ENCODE measurements at regions not wholly inside any gene's neighbourhood (a gene's known extent, or its start where the extent isn't known, plus 50 kb on each side); places are given as distances from the start of the nearest gene placed in this dataset.

DNA sequence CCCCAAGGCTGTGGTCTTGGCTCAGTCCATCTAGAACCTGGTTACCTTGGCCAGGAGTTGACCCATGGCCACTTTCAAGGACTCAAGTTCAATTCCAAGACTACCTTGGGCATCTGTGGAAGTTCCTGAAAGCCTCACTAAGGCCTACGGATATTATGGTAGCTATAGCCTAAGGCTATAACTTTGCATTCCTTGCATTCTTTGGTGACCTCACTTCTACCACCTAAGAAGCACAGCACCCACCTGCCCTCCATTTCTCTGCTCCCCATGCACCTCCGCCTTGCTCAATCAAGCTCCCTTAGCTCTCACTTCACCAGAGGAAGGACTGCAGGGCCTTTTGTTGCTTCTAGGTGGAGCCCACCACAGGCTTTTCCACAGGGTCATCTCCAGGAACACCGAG lies 50.3 kb upstream of the GALNT18 start (continued):
- TF ChIP-seq, protein P1, sequence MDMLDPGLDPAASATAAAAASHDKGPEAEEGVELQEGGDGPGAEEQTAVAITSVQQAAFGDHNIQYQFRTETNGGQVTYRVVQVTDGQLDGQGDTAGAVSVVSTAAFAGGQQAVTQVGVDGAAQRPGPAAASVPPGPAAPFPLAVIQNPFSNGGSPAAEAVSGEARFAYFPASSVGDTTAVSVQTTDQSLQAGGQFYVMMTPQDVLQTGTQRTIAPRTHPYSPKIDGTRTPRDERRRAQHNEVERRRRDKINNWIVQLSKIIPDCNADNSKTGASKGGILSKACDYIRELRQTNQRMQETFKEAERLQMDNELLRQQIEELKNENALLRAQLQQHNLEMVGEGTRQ (IDR thresholded peaks at IDR 0.05; ENCODE audit: low read depth, low read length), result no peak
- TF ChIP-seq, protein P1 (CRISPR knock-in tag; IDR thresholded peaks at IDR 0.05; ENCODE audit: borderline replicate concordance), result no peak
- TF ChIP-seq MEF2D (CRISPR knock-in tag; IDR thresholded peaks at IDR 0.05), result no peak
- TF ChIP-seq HNF4A (CRISPR knock-in tag; IDR thresholded peaks at IDR 0.05), result no peak
- TF ChIP-seq, protein P2, sequence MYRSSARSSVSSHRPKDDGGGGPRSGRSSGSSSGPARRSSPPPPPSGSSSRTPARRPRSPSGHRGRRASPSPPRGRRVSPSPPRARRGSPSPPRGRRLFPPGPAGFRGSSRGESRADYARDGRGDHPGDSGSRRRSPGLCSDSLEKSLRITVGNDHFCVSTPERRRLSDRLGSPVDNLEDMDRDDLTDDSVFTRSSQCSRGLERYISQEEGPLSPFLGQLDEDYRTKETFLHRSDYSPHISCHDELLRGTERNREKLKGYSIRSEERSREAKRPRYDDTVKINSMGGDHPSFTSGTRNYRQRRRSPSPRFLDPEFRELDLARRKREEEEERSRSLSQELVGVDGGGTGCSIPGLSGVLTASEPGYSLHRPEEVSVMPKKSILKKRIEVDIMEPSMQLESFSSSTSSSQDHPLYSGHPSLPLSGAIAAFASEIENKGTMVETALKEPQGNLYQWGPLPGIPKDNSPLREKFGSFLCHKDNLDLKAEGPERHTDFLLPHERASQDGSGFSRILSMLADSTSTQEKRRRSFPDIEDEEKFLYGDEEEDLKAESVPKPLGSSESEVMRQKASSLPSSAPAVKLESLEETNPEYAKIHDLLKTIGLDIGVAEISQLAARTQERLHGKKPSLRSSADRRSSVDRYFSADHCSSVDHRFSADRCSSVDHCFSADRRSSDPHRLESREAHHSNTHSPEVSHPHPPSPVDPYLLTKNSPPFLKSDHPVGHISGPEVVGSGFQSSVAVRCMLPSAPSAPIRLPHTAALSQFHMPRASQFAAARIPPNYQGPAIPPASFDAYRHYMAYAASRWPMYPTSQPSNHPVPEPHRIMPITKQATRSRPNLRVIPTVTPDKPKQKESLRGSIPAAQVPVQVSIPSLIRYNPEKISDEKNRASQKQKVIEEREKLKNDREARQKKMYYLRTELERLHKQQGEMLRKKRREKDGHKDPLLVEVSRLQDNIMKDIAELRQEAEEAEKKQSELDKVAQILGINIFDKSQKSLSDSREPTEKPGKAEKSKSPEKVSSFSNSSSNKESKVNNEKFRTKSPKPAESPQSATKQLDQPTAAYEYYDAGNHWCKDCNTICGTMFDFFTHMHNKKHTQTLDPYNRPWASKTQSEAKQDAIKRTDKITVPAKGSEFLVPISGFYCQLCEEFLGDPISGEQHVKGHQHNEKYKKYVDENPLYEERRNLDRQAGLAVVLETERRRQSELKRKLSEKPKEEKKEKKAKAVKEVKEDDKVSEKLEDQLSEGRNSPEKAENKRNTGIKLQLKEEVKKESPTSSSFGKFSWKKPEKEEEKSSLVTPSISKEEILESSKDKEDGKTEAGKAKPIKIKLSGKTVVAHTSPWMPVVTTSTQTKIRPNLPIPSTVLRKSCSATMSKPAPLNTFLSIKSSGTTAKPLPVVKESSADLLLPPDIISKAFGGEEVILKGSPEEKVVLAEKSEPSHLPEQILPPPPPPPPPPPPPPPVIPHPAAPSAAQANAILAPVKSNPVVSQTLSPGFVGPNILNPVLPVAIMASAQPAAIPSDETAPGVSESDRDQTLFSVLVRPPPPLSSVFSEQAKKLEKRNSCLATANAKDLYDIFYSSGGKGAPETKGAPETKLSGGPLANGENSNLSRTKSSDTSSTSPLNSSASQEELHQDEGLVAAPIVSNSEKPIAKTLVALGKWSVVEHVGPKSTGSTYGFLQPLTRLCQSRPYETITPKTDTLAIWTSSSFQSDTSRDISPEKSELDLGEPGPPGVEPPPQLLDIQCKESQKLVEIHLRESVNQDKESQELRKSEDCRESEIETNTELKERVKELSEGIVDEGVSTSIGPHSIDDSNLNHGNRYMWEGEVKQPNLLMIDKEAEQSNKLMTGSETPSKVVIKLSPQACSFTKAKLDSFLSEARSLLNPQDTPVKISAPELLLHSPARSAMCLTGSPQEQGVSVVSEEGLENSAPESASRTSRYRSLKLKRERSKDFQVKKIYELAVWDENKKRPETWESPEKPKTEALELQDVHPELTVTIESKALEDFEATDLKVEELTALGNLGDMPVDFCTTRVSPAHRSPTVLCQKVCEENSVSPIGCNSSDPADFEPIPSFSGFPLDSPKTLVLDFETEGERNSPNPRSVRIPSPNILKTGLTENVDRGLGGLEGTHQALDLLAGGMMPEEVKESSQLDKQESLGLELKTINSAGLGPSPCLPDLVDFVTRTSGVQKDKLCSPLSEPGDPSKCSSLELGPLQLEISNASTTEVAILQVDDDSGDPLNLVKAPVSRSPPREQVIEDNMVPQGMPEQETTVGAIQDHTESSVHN (CRISPR knock-in tag; IDR thresholded peaks at IDR 0.05), result no peak
- TF ChIP-seq GTF2F1 (IDR thresholded peaks at IDR 0.05; ENCODE audit: low read length), result no peak
- TF ChIP-seq, protein P3, sequence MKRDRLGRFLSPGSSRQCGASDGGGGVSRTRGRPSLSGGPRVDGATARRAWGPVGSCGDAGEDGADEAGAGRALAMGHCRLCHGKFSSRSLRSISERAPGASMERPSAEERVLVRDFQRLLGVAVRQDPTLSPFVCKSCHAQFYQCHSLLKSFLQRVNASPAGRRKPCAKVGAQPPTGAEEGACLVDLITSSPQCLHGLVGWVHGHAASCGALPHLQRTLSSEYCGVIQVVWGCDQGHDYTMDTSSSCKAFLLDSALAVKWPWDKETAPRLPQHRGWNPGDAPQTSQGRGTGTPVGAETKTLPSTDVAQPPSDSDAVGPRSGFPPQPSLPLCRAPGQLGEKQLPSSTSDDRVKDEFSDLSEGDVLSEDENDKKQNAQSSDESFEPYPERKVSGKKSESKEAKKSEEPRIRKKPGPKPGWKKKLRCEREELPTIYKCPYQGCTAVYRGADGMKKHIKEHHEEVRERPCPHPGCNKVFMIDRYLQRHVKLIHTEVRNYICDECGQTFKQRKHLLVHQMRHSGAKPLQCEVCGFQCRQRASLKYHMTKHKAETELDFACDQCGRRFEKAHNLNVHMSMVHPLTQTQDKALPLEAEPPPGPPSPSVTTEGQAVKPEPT (CRISPR knock-in tag; IDR thresholded peaks at IDR 0.05; ENCODE audit: low read depth), result no peak
- TF ChIP-seq MAF1 (CRISPR knock-in tag; IDR thresholded peaks at IDR 0.05; ENCODE audit: borderline replicate concordance), result no peak
- TF ChIP-seq, protein P4, sequence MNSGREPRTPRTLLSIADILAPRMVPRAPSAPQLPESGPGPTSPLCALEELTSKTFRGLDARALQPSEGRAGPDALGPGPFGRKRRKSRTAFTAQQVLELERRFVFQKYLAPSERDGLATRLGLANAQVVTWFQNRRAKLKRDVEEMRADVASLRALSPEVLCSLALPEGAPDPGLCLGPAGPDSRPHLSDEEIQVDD (CRISPR knock-in tag; IDR thresholded peaks at IDR 0.05; ENCODE audit: borderline replicate concordance), result no peak
- TF ChIP-seq, protein P5, sequence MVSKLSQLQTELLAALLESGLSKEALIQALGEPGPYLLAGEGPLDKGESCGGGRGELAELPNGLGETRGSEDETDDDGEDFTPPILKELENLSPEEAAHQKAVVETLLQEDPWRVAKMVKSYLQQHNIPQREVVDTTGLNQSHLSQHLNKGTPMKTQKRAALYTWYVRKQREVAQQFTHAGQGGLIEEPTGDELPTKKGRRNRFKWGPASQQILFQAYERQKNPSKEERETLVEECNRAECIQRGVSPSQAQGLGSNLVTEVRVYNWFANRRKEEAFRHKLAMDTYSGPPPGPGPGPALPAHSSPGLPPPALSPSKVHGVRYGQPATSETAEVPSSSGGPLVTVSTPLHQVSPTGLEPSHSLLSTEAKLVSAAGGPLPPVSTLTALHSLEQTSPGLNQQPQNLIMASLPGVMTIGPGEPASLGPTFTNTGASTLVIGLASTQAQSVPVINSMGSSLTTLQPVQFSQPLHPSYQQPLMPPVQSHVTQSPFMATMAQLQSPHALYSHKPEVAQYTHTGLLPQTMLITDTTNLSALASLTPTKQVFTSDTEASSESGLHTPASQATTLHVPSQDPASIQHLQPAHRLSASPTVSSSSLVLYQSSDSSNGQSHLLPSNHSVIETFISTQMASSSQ (IDR thresholded peaks at IDR 0.05; ENCODE audit: low read depth), result no peak
- TF ChIP-seq, protein P5 (CRISPR knock-in tag; IDR thresholded peaks at IDR 0.05; ENCODE audit: borderline replicate concordance), result no peak
